Breast epithelium (tissue), 3 donors: ENCODE measurements at regions not wholly inside any gene's neighbourhood (a gene's known extent, or its start where the extent isn't known, plus 50 kb on each side); places are given as distances from the start of the nearest gene placed in this dataset.

Experiments
- POLR2A ChIP-seq: fragments of 450-650 bp; IDR thresholded peaks from one replicate; pipeline ENCODE4 v1.6.1; 2016; ENCODE audit warnings: antibody characterized with exemption, mild to moderate bottlenecking, moderate library complexity
- POLR2AphosphoS5 ChIP-seq, 3 donors: sonication (generic); formaldehyde crosslinking; IDR thresholded peaks; one replicate each; pipeline ENCODE4 v1.6.1; 2017; ENCODE audit warnings: antibody characterized with exemption in 3 of 3
- TF ChIP-seq, protein P1 (sequence below), 3 donors: fragments of 450-650 bp; IDR thresholded peaks; one replicate each; pipeline ENCODE4 v1.5.1; 2016 to 2017; ENCODE audit warnings: antibody characterized with exemption in 3 of 3, mild to moderate bottlenecking in 3 of 3, moderate library complexity in 3 of 3

DNA sequence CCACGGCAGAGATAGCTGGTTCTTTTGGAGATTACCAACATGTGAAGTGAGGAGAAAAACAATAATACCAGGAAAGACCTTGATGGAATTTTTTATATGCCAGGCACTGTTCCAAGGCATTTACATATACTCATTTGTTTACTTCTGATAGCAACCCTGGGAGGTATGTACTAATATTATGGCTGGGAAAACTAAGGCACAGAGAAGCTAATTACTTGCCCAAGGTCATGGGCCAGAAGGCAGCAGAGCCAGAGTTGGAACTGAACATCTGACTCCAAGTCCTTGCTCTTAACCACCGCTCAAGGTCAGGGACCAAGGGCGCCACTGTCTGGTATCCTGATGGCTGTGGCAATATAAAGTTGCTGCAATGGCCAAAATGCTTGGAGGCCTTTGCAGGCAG is 97.0 kb upstream of the KCNG1 start:
- TF ChIP-seq POLR2A (no peak), POLR2AphosphoS5 (IDR thresholded peaks at IDR 0.05) (no peak)
- TF ChIP-seq, protein P1, sequence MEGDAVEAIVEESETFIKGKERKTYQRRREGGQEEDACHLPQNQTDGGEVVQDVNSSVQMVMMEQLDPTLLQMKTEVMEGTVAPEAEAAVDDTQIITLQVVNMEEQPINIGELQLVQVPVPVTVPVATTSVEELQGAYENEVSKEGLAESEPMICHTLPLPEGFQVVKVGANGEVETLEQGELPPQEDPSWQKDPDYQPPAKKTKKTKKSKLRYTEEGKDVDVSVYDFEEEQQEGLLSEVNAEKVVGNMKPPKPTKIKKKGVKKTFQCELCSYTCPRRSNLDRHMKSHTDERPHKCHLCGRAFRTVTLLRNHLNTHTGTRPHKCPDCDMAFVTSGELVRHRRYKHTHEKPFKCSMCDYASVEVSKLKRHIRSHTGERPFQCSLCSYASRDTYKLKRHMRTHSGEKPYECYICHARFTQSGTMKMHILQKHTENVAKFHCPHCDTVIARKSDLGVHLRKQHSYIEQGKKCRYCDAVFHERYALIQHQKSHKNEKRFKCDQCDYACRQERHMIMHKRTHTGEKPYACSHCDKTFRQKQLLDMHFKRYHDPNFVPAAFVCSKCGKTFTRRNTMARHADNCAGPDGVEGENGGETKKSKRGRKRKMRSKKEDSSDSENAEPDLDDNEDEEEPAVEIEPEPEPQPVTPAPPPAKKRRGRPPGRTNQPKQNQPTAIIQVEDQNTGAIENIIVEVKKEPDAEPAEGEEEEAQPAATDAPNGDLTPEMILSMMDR (IDR thresholded peaks at IDR 0.05) = no peak
